ENCODE measurements at regions not wholly inside any gene's neighbourhood (a gene's known extent, or its start where the extent isn't known, plus 50 kb on each side); places are given as distances from the start of the nearest gene placed in this dataset.

GRCh38 chr13:59166174-59166573 is 997.6 kb downstream of the DIAPH3 start:
- Mint-ChIP-seq H3K9me3 (peaks cover 3 to 5% of the 10 kb centered on the region in 2 experiments), H3K4me3 (no peak overlapping the region), H3K27ac (no peak overlapping the region), H3K36me3 (ENCODE audit: insufficient read depth in 1 of 3, low read depth in 3 of 3) (peaks cover 0 to 3% (median 0%) of the 10 kb centered on the region in 3 experiments; a peak in 3 of 7 replicates), H3K4me1 (peaks cover 5% of the 10 kb centered on the region in 2 experiments), H3K27me3 (ENCODE audit: low read depth) (no peaks in the 10 kb centered on the region)
- TF ChIP-seq CTCF (conservative IDR thresholded peaks at IDR 0.05) = no peak
- Histone ChIP-seq H2BK120ac (ENCODE audit: low read depth, low read length, poor library complexity, severe bottlenecking) (no peak overlapping the region), H4K20me1 (ENCODE audit: control insufficient read depth, insufficient read depth, insufficient read length) (no peaks in the 10 kb centered on the region), H3T11ph (ENCODE audit: low read length) (no peak overlapping the region), H3K56ac (ENCODE audit: insufficient read length, low read depth, low read length) (no peak overlapping the region), H2BK5ac (ENCODE audit: insufficient read length, low read length) (no peak overlapping the region), H3K4ac (ENCODE audit: low read depth, low read length) (no peak overlapping the region), H3K4me2 (ENCODE audit: insufficient read depth, insufficient read length, low read length) (no peak overlapping the region), H4K8ac (replicated peaks; ENCODE audit: insufficient read length, low read depth, low read length) (no peak overlapping the region), H3K27me3 (ENCODE audit: insufficient read depth, low read length) (no peaks in the 10 kb centered on the region), H3K14ac (ENCODE audit: insufficient read depth, low read length) (no peak overlapping the region), H2BK15ac (ENCODE audit: low read depth, low read length) (no peak overlapping the region), H3K27ac (ENCODE audit: insufficient read length, low read depth, low read length) (no peak overlapping the region), H3K23ac (ENCODE audit: insufficient read length, low read depth, low read length) (no peak overlapping the region), H3K9ac (ENCODE audit: extremely low read depth, insufficient read length, low read length) (no peak overlapping the region), H3K79me2 (ENCODE audit: insufficient read depth, low read length) (no peaks in the 10 kb centered on the region), H4K91ac (ENCODE audit: insufficient read length, low read depth, low read length) (no peak overlapping the region), H3K18ac (ENCODE audit: insufficient read length, low read depth, low read length) (no peak overlapping the region), H3K9me3 (ENCODE audit: control insufficient read depth, low read depth, low read length) (no peaks in the 10 kb centered on the region), H2BK20ac (ENCODE audit: low read depth, low read length, poor library complexity, severe bottlenecking) (no peak overlapping the region), H4K5ac (ENCODE audit: insufficient read length, low read depth, low read length) (no peak overlapping the region), H2AK5ac (ENCODE audit: insufficient read length, low read length) (no peak overlapping the region), H3K23me2 (ENCODE audit: insufficient read length, low read depth, low read length, poor library complexity, severe bottlenecking) (no peaks in the 10 kb centered on the region), H3K4me1 (ENCODE audit: insufficient read depth, low read length) (no peaks in the 10 kb centered on the region), H2AFZ (ENCODE audit: low read length) (no peak overlapping the region), H3K79me1 (ENCODE audit: insufficient read depth, low read depth, low read length, poor library complexity, severe bottlenecking) (no peaks in the 10 kb centered on the region), H2BK12ac (ENCODE audit: insufficient read length, low read depth, low read length) (no peak overlapping the region)
- no peak for DNase-seq
